Thyroid gland (tissue), 4 donors: ENCODE measurements at regions not wholly inside any gene's neighbourhood (a gene's known extent, or its start where the extent isn't known, plus 50 kb on each side); places are given as distances from the start of the nearest gene placed in this dataset.

Source experiments
- POLR2A ChIP-seq, 2 donors: fragments of 450-650 bp; IDR thresholded peaks; one replicate each; pipeline ENCODE4 v1.6.1; 2017; ENCODE audit warnings: antibody characterized with exemption in 2 of 2, mild to moderate bottlenecking in 2 of 2, moderate library complexity in 1 of 2
- TF ChIP-seq, protein P1 (sequence below), 6 experiments: fragments of 200-600 bp in 3 of 6; fragments of 450-650 bp in 3 of 6; sonication (generic) in 3 of 6; IDR thresholded peaks; one replicate each; pipeline ENCODE4 v1.5.1; 2016 to 2019; ENCODE audit warnings: antibody characterized with exemption in 6 of 6, mild to moderate bottlenecking in 2 of 6, inconsistent platforms in 1 of 6, moderate library complexity in 1 of 6

DNA sequence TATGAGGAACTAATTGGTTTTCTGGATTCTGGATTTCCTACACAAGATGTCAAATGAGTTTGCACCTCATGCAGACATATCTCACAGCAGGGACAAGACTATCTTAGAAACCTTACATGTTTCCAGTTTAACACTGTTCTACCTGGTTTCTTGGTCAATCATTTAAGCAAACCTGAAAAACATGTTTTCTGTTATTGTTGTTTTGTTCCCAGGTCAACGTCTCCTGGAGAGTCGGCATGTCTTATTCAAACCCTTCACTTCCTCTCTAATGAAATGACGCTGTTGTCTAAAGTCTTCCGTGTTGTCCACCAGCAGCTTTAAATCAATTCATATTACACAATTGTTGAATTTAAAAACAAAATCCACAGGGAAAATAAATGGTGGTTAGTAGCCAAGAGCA is 150.9 kb downstream of the CNTN3 start:
- TF ChIP-seq, protein P1, sequence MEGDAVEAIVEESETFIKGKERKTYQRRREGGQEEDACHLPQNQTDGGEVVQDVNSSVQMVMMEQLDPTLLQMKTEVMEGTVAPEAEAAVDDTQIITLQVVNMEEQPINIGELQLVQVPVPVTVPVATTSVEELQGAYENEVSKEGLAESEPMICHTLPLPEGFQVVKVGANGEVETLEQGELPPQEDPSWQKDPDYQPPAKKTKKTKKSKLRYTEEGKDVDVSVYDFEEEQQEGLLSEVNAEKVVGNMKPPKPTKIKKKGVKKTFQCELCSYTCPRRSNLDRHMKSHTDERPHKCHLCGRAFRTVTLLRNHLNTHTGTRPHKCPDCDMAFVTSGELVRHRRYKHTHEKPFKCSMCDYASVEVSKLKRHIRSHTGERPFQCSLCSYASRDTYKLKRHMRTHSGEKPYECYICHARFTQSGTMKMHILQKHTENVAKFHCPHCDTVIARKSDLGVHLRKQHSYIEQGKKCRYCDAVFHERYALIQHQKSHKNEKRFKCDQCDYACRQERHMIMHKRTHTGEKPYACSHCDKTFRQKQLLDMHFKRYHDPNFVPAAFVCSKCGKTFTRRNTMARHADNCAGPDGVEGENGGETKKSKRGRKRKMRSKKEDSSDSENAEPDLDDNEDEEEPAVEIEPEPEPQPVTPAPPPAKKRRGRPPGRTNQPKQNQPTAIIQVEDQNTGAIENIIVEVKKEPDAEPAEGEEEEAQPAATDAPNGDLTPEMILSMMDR (IDR thresholded peaks at IDR 0.05): no peak
- no peak for TF ChIP-seq POLR2A (IDR thresholded peaks at IDR 0.05)
